22Rv1 (cell line): ENCODE measurements at regions not wholly inside any gene's neighbourhood (a gene's known extent, or its start where the extent isn't known, plus 50 kb on each side); places are given as distances from the start of the nearest gene placed in this dataset.

ENCODE experiments used
- CTCF ChIP-seq: fragments of 450-650 bp; IDR thresholded peaks from 2 replicates; pipeline ENCODE4 v1.5.1; 2017; ENCODE audit warnings: mild to moderate bottlenecking
- ZFX ChIP-seq: fragments of 450-650 bp; IDR thresholded peaks from 2 replicates; pipeline ENCODE4 v1.6.1; 2017; ENCODE audit warnings: antibody characterized with exemption, borderline replicate concordance

- no peak for TF ChIP-seq CTCF
- TF ChIP-seq ZFX = no peak
These were observed 458.4 kb downstream of the SLITRK1 start for GRCh38 chr13:83423861-83424260.
